CD4-positive, alpha-beta T cell (primary cell): ENCODE measurements at regions not wholly inside any gene's neighbourhood (a gene's known extent, or its start where the extent isn't known, plus 50 kb on each side); places are given as distances from the start of the nearest gene placed in this dataset.
A peak's percentile ranks its signal among the peaks of the same experiment; 100 is the strongest.

ENCODE experiments used
- ATAC-seq: fragments of 200-7000 bp; cut with Tn5 transposase; one replicate; pipeline ENCODE4 v1.10.0; 2022; ENCODE audit warnings: mild to moderate bottlenecking; ENCODE audit not compliant: poor library complexity
- CTCF ChIA-PET: fragments of 350-600 bp; sonication (Branson Sonifier 250); formaldehyde crosslinking; loops from one replicate; lab custom pipeline; 2021; ENCODE audit warnings: antibody characterized with exemption, inconsistent platforms; lab: Charles Lee
- POLR2A ChIA-PET: fragments of 350-600 bp; sonication (Branson Sonifier 250); formaldehyde crosslinking; loops from one replicate; lab custom pipeline; 2021; ENCODE audit warnings: antibody characterized with exemption, inconsistent platforms; lab: Charles Lee
- DNase-seq, 14 experiments: peaks; one replicate each; pipeline ENCODE4 v3.0.0-alpha.2; 2013 to 2020; ENCODE audit warnings: mixed read lengths in 2 of 14
- H3K27ac ChIP-seq, 2 donors: one replicate each; pipeline versions ENCODE4 v1.5.1 to v1.7.0; 2013; ENCODE audit warnings: low read length in 2 of 2, low read depth in 1 of 2, mild to moderate bottlenecking in 1 of 2
- H3K27me3 ChIP-seq, 2 experiments: 1 replicate in 1 of 2; 2 replicates in 1 of 2; pipeline versions ENCODE4 v1.6.1 to v1.7.0; 2013; ENCODE audit warnings: low read length in 2 of 2, control low read depth in 1 of 2, mild to moderate bottlenecking in 1 of 2, moderate library complexity in 1 of 2; ENCODE audit not compliant: insufficient read depth in 2 of 2, control insufficient read depth in 1 of 2
- H3K36me3 ChIP-seq: one replicate; pipeline ENCODE4 v1.6.1; 2013; ENCODE audit warnings: low read length, control low read depth; ENCODE audit not compliant: insufficient read depth
- H3K4me1 ChIP-seq: one replicate; pipeline ENCODE4 v1.6.1; 2013; ENCODE audit warnings: low read length, control low read depth; ENCODE audit not compliant: insufficient read depth
- H3K4me3 ChIP-seq: one replicate; pipeline ENCODE4 v1.5.1; 2013; ENCODE audit warnings: mild to moderate bottlenecking, low read length, moderate library complexity
- H3K9me3 ChIP-seq, 2 experiments: 1 replicate in 1 of 2; 2 replicates in 1 of 2; pipeline versions ENCODE4 v1.6.1 to v1.7.0; 2013; ENCODE audit warnings: low read length in 2 of 2, mild to moderate bottlenecking in 2 of 2, control low read depth in 1 of 2, moderate library complexity in 1 of 2; ENCODE audit not compliant: control insufficient read depth in 1 of 2, insufficient read depth in 1 of 2
- H3K27ac Mint-ChIP-seq: one replicate; pipeline ENCODE4 v1.8.0; 2020; ENCODE audit warnings: mixed read lengths
- H3K27me3 Mint-ChIP-seq: one replicate; pipeline ENCODE4 v1.8.0; 2021; ENCODE audit warnings: mixed read lengths
- H3K36me3 Mint-ChIP-seq: one replicate; pipeline ENCODE4 v1.8.0; 2021; ENCODE audit warnings: low read depth, mixed read lengths
- H3K4me1 Mint-ChIP-seq: one replicate; pipeline ENCODE4 v1.8.0; 2021; ENCODE audit warnings: low read depth, mixed read lengths
- H3K4me3 Mint-ChIP-seq: one replicate; pipeline ENCODE4 v1.8.0; 2020; ENCODE audit warnings: mild to moderate bottlenecking, mixed read lengths
- H3K9me3 Mint-ChIP-seq: one replicate; pipeline ENCODE4 v1.8.0; 2020; ENCODE audit warnings: mixed read lengths
- intact Hi-C, 2 experiments: fragments of 100-400 bp; cut with DNase I in 1 of 2; cut with micrococcal nuclease in 1 of 2; formaldehyde crosslinking; loops; one replicate each; pipeline versions ENCODE4 v1.15.1 to v1.9.0; 2023 to 2025; cut with DNase I, micrococcal nuclease
- TF ChIP-seq, protein P1 (sequence below): fragments of 200-600 bp; IDR thresholded peaks from one replicate; pipeline ENCODE4 v1.8.0; 2022; ENCODE audit warnings: antibody characterized with exemption, mild to moderate bottlenecking

DNA sequence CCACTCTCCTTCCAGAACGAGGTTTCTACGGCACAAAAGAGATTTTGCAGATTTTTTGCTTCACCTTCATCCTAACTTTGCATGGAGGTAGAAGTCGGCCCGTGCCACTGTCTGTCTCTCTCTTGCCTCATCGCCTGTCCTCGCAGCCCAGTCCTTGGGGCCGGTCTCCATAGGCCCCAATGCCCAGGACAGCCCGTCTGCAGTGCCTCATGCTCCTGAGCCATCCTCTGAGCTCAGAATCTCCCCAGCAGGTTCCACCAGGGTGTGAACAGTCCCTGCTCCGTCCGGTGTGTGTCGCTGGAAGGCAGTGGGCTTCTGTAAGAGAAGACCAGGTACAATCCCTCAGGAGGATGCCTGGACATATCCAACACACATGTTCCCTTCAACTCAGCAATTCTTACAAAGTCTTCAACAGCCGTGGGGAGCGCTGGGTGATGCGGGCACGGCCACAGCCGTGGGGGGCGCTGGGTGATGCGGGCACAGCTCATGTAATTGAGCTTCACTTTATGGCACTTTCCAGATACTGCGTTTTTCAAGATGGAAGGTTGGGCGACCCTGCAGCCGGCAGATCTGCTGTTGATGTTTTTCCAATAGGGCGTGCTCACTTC lies 231.9 kb downstream of the DLL1 start:
- no peaks in the 10 kb centered on the region for H3K4me1 Mint-ChIP-seq
- H3K36me3 Mint-ChIP-seq, result no peaks in the 10 kb centered on the region
- no peak overlapping the region for H3K27ac Mint-ChIP-seq
- intact Hi-C loops, result no loop called here
- POLR2A ChIA-PET, result no interaction called here
- H3K4me1 ChIP-seq, result no peaks in the 10 kb centered on the region
- ATAC-seq (no peak), DNase-seq (peak in 1 of 14 experiments; percentile 23)
- H3K27me3 Mint-ChIP-seq, result no peaks in the 10 kb centered on the region
- H3K36me3 ChIP-seq, result no peaks in the 10 kb centered on the region
- CTCF ChIA-PET, result no interaction called here
- no peaks in the 10 kb centered on the region for H3K27me3 ChIP-seq
- H3K4me3 ChIP-seq, result no peak overlapping the region
- H3K27ac ChIP-seq, result no peak overlapping the region
- H3K9me3 Mint-ChIP-seq, result no peaks in the 10 kb centered on the region
- no peaks in the 10 kb centered on the region for H3K9me3 ChIP-seq
- no peak overlapping the region for H3K4me3 Mint-ChIP-seq
- TF ChIP-seq, protein P1, sequence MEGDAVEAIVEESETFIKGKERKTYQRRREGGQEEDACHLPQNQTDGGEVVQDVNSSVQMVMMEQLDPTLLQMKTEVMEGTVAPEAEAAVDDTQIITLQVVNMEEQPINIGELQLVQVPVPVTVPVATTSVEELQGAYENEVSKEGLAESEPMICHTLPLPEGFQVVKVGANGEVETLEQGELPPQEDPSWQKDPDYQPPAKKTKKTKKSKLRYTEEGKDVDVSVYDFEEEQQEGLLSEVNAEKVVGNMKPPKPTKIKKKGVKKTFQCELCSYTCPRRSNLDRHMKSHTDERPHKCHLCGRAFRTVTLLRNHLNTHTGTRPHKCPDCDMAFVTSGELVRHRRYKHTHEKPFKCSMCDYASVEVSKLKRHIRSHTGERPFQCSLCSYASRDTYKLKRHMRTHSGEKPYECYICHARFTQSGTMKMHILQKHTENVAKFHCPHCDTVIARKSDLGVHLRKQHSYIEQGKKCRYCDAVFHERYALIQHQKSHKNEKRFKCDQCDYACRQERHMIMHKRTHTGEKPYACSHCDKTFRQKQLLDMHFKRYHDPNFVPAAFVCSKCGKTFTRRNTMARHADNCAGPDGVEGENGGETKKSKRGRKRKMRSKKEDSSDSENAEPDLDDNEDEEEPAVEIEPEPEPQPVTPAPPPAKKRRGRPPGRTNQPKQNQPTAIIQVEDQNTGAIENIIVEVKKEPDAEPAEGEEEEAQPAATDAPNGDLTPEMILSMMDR, result no peak

DNA sequence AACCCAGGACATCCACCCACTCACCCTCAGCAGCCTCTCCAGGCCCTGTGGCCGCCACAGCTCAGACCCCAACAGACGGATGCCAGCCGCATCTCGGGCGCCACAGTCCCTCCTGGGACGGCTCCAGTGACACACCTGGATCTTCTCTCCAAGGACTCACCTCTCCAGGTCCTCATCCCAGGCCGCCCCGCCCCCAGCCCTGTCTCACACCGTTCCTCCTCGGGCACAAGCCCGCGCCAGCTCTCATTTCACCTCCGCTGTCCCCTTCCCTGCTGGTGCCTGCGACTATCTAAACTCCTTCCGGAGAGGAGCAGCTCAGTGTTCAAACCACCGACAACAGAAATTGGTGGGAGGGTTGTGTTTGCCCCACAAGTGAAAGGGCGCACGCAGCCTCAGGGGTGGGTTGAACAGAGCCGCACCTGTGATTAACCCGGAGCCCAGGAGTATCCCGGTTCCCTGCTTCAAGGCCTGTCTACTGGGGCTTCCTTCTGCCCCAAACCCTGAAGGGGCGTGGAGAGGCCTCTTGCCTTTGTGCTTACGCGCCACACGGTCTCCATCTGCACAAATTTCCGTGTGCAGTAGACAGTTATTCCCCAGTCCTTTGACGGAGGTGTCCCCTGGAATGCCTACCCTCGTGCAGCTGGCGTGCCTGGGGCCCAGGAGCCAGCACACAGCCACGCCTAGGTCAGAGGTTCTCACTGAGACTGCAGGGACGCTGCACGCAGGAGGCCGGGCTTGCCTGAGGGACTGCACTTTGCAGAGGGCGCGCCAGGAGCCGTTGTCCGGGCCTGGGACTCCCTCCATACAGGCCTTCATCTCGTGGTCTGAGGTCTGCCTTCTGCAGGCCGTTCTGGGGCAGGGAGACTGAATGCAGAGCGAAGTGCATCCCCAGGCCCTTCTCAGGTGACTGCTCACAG lies 232.7 kb downstream of the DLL1 start:
- no peaks in the 10 kb centered on the region for H3K36me3 ChIP-seq
- peak in 1 of 14 experiments; percentile 31 for DNase-seq
- no peaks in the 10 kb centered on the region for H3K27me3 ChIP-seq
- CTCF ChIA-PET, result no interaction called here
- POLR2A ChIA-PET, result no interaction called here
- intact Hi-C loops, result no loop called here
- H3K27me3 Mint-ChIP-seq, result no peaks in the 10 kb centered on the region
- no peaks in the 10 kb centered on the region for H3K36me3 Mint-ChIP-seq
- no peaks in the 10 kb centered on the region for H3K9me3 Mint-ChIP-seq
- H3K4me3 ChIP-seq, result no peak overlapping the region
- no peak overlapping the region for H3K27ac Mint-ChIP-seq
- H3K4me1 ChIP-seq, result no peaks in the 10 kb centered on the region
- ATAC-seq, result no peak
- TF ChIP-seq, protein P1, result no peak
- H3K4me3 Mint-ChIP-seq, result no peak overlapping the region
- no peak overlapping the region for H3K27ac ChIP-seq
- H3K4me1 Mint-ChIP-seq, result no peaks in the 10 kb centered on the region
- H3K9me3 ChIP-seq, result peaks cover 0 to 5% of the 10 kb centered on the region in 2 experiments

DNA sequence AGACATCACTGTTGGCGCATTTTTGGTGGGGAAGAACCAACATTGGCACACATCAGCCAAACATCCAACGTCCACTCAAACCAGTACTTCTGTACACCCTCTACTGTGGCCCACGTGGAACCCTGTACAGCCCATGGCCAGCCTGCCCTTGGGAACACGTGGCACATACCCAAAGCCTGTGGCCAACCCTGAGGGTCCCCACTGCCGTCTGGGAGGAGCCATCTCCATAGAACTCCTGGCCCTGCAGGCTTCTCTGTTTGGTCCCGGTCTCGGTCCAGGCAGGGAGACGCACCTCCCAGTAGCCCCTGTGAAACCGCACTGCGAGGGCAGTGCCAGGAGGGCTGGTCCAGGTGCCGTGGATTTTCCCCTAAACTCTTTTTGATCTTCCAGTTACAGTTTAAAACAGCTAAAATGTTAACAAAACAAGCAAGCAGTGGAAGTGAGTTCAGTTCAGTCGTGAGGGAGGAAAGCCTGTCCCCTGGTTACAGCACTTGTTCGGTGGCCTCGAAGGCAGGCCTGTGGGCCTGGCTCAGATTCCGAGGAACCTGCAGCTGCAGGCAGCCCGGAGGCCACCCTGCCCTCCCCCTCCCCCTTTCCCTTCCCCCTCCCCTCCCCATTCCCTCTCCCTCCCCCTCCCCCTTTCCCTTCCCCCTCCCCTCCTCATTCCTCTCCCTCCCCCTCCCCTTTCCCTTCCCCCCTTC lies 233.7 kb downstream of the DLL1 start:
- TF ChIP-seq, protein P1, result no peak

More for the DNA sequence above, 233.7 kb downstream of the DLL1 start:
- Histone ChIP-seq H3K4me3 (no peak overlapping the region), H3K36me3 (no peaks in the 10 kb centered on the region), H3K27me3 (no peaks in the 10 kb centered on the region), H3K27ac (no peak overlapping the region), H3K4me1 (no peaks in the 10 kb centered on the region), H3K9me3 (peaks cover 0 to 5% of the 10 kb centered on the region in 2 experiments)
- H3K4me3 Mint-ChIP-seq, result no peak overlapping the region
- H3K36me3 Mint-ChIP-seq, result no peaks in the 10 kb centered on the region
- H3K4me1 Mint-ChIP-seq, result no peaks in the 10 kb centered on the region
- no peak for ATAC-seq
- ChIA-PET CTCF (no interaction called here), POLR2A (no interaction called here)
- no peaks in the 10 kb centered on the region for H3K9me3 Mint-ChIP-seq
- no peak overlapping the region for H3K27ac Mint-ChIP-seq
- intact Hi-C loops, result no loop called here
- H3K27me3 Mint-ChIP-seq, result no peaks in the 10 kb centered on the region
- DNase-seq, result peak in 1 of 14 experiments; percentile 29
